GM12874 (cell line): ENCODE measurements at regions not wholly inside any gene's neighbourhood (a gene's known extent, or its start where the extent isn't known, plus 50 kb on each side); places are given as distances from the start of the nearest gene placed in this dataset.

Experiments
- TF ChIP-seq, protein P1 (sequence below): IDR thresholded peaks from 2 replicates; pipeline ENCODE4 v1.5.1; 2011; ENCODE audit warnings: low read depth, mild to moderate bottlenecking, control low read depth, low read length, moderate library complexity; ENCODE audit not compliant: insufficient read depth

- TF ChIP-seq, protein P1, sequence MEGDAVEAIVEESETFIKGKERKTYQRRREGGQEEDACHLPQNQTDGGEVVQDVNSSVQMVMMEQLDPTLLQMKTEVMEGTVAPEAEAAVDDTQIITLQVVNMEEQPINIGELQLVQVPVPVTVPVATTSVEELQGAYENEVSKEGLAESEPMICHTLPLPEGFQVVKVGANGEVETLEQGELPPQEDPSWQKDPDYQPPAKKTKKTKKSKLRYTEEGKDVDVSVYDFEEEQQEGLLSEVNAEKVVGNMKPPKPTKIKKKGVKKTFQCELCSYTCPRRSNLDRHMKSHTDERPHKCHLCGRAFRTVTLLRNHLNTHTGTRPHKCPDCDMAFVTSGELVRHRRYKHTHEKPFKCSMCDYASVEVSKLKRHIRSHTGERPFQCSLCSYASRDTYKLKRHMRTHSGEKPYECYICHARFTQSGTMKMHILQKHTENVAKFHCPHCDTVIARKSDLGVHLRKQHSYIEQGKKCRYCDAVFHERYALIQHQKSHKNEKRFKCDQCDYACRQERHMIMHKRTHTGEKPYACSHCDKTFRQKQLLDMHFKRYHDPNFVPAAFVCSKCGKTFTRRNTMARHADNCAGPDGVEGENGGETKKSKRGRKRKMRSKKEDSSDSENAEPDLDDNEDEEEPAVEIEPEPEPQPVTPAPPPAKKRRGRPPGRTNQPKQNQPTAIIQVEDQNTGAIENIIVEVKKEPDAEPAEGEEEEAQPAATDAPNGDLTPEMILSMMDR, result no peak
These were observed 68.6 kb upstream of the VAV3 start for GRCh38 chr1:108033550-108033951.

- TF ChIP-seq, protein P1, result no peak
These were observed 63.9 kb upstream of the VAV3 start for GRCh38 chr1:108028841-108029388.

- TF ChIP-seq, protein P1, result no peak
These were observed 62.4 kb upstream of the VAV3 start for GRCh38 chr1:108027389-108027788.

GRCh38 chr1:108017698-108018097 lies 52.7 kb upstream of the VAV3 start:
- TF ChIP-seq, protein P1, result no peak

DNA sequence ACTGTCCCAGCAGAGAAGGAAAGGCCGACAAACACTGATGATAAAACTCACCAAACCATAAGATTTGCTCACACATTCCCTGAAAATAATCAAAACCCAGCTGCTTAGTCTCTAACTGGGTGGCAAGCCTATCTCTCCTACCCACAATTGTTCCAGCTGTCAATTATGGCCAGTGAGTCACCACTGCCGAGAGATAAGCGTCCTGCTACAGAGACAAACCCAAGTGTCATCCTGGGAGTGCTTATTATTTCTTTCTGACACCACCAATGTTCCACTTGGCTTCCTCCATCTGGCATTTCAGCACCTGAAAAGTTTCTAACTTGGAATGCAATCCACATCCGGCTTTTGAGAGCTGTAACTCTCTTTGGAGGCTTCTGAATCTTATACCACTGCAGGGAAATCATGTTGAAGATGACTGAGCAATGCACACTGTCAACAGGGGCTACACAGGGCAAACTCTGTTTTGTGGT lies 51.5 kb upstream of the VAV3 start:
- TF ChIP-seq, protein P1, result no peak
